ENCODE measurements at regions not wholly inside any gene's neighbourhood (a gene's known extent, or its start where the extent isn't known, plus 50 kb on each side); places are given as distances from the start of the nearest gene placed in this dataset.

DNA sequence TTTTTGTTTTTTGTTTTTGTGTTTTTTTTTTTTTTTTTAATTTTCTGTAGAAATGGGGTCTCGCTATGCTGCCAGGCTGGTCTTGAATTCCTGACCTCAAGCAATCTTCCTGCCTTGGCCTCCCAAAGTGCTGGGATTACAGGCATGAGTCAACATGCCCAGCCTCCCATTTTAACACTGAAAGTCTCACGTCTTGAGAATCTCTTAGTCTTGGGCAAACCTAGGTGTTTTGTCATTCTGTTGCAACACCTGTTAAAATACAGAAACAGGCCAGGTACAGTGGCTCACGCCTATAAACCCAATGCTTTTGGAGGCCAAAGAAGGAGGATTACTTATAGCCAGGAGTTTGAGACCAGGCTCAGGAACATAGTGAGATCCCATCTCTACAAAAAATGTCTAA is 599.0 kb downstream of the TLR4 start:
- Histone ChIP-seq H3K27me3 (ENCODE audit: insufficient read depth, low read depth, low read length) (no peaks in the 10 kb centered on the region), H3K27ac (ENCODE audit: low read length) (no peak overlapping the region), H3K36me3 (ENCODE audit: insufficient read depth, low read length) (no peaks in the 10 kb centered on the region), H3K9me2 (ENCODE audit: insufficient read depth, low read length) (no peaks in the 10 kb centered on the region), H2AFZ (ENCODE audit: low read depth, low read length) (no peak overlapping the region), H3K4me2 (ENCODE audit: low read length) (no peak overlapping the region), H3K79me2 (replicated peaks; ENCODE audit: insufficient read depth, low read length) (no peaks in the 10 kb centered on the region), H3K4me3 (ENCODE audit: low read length) (no peak overlapping the region), H3F3A (ENCODE audit: insufficient read depth, low read length, poor library complexity, severe bottlenecking) (no peaks in the 10 kb centered on the region), H4K20me1 (ENCODE audit: insufficient read depth) (no peaks in the 10 kb centered on the region), H3K9me3 (ENCODE audit: low read length) (no peaks in the 10 kb centered on the region), H3K9ac (ENCODE audit: low read length) (no peak overlapping the region)
- TF ChIP-seq SMC3 (conservative IDR thresholded peaks at IDR 0.05; ENCODE audit: poor library complexity) (no peak), EP300 (conservative IDR thresholded peaks at IDR 0.05; ENCODE audit: poor library complexity, severe bottlenecking) (no peak), EZH2 (IDR thresholded peaks at IDR 0.05; ENCODE audit: borderline replicate concordance, insufficient read depth, low read length, poor library complexity, severe bottlenecking) (no peak), RAD21 (conservative IDR thresholded peaks at IDR 0.05) (no peak), CTCF (IDR thresholded peaks at IDR 0.05; ENCODE audit: poor library complexity, severe bottlenecking) (no peak), TAF1 (IDR thresholded peaks at IDR 0.05; ENCODE audit: low read depth) (no peak), MXI1 (conservative IDR thresholded peaks at IDR 0.05; ENCODE audit: poor library complexity, severe bottlenecking) (no peak), POLR2AphosphoS5 (IDR thresholded peaks at IDR 0.05) (no peak)
- TF ChIP-seq, protein P1, sequence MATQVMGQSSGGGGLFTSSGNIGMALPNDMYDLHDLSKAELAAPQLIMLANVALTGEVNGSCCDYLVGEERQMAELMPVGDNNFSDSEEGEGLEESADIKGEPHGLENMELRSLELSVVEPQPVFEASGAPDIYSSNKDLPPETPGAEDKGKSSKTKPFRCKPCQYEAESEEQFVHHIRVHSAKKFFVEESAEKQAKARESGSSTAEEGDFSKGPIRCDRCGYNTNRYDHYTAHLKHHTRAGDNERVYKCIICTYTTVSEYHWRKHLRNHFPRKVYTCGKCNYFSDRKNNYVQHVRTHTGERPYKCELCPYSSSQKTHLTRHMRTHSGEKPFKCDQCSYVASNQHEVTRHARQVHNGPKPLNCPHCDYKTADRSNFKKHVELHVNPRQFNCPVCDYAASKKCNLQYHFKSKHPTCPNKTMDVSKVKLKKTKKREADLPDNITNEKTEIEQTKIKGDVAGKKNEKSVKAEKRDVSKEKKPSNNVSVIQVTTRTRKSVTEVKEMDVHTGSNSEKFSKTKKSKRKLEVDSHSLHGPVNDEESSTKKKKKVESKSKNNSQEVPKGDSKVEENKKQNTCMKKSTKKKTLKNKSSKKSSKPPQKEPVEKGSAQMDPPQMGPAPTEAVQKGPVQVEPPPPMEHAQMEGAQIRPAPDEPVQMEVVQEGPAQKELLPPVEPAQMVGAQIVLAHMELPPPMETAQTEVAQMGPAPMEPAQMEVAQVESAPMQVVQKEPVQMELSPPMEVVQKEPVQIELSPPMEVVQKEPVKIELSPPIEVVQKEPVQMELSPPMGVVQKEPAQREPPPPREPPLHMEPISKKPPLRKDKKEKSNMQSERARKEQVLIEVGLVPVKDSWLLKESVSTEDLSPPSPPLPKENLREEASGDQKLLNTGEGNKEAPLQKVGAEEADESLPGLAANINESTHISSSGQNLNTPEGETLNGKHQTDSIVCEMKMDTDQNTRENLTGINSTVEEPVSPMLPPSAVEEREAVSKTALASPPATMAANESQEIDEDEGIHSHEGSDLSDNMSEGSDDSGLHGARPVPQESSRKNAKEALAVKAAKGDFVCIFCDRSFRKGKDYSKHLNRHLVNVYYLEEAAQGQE (IDR thresholded peaks at IDR 0.05; ENCODE audit: borderline replicate concordance) = no peak

GRCh38 chr9:118305331-118305730 is 601.1 kb downstream of the TLR4 start:
- no peak overlapping the region for H3K9ac ChIP-seq (ENCODE audit: low read length)
- H3K9me2 ChIP-seq (ENCODE audit: insufficient read depth, low read length) = no peaks in the 10 kb centered on the region
- H4K20me1 ChIP-seq (ENCODE audit: insufficient read depth) = no peaks in the 10 kb centered on the region
- TF ChIP-seq TAF1 (IDR thresholded peaks at IDR 0.05; ENCODE audit: low read depth) (no peak), EZH2 (IDR thresholded peaks at IDR 0.05; ENCODE audit: borderline replicate concordance, insufficient read depth, low read length, poor library complexity, severe bottlenecking) (no peak), RAD21 (conservative IDR thresholded peaks at IDR 0.05) (no peak), POLR2AphosphoS5 (IDR thresholded peaks at IDR 0.05) (no peak), CTCF (IDR thresholded peaks at IDR 0.05; ENCODE audit: poor library complexity, severe bottlenecking) (no peak)
- H2AFZ ChIP-seq (ENCODE audit: low read depth, low read length) = no peak overlapping the region
- no peaks in the 10 kb centered on the region for H3K9me3 ChIP-seq (ENCODE audit: low read length)
- H3K27me3 ChIP-seq (ENCODE audit: insufficient read depth, low read depth, low read length) = no peaks in the 10 kb centered on the region
- H3K27ac ChIP-seq (ENCODE audit: low read length) = no peak overlapping the region
- H3K79me2 ChIP-seq (replicated peaks; ENCODE audit: insufficient read depth, low read length) = no peaks in the 10 kb centered on the region
- no peak overlapping the region for H3K4me3 ChIP-seq (ENCODE audit: low read length)
- H3K36me3 ChIP-seq (ENCODE audit: insufficient read depth, low read length) = no peaks in the 10 kb centered on the region
- no peaks in the 10 kb centered on the region for H3F3A ChIP-seq (ENCODE audit: insufficient read depth, low read length, poor library complexity, severe bottlenecking)
- H3K4me2 ChIP-seq (ENCODE audit: low read length) = no peak overlapping the region

Data from neural cell (in vitro differentiated cells).